ENCODE measurements at regions not wholly inside any gene's neighbourhood (a gene's known extent, or its start where the extent isn't known, plus 50 kb on each side); places are given as distances from the start of the nearest gene placed in this dataset.

GRCh38 chr2:71989671-71990070, 158.0 kb downstream of the CYP26B1 start:
- TF ChIP-seq ZNF114 (CRISPR knock-in tag; IDR thresholded peaks at IDR 0.05) (no peak), ZNF462 (CRISPR knock-in tag; IDR thresholded peaks at IDR 0.05) (no peak), JUNB (IDR thresholded peaks at IDR 0.05; ENCODE audit: unreplicated experiment) (no peak), POLR2AphosphoS5 (IDR thresholded peaks at IDR 0.05; ENCODE audit: low read depth) (no peak), CREB1 (CRISPR knock-in tag; IDR thresholded peaks at IDR 0.05; ENCODE audit: low read depth) (no peak), CTCF (conservative IDR thresholded peaks at IDR 0.05; ENCODE audit: low read depth in 2 of 2) (no peak), STAT1 (IDR thresholded peaks at IDR 0.05; ENCODE audit: unreplicated experiment) (no peak), ETS1 (IDR thresholded peaks at IDR 0.05) (no peak), ZNF331 (CRISPR knock-in tag; IDR thresholded peaks at IDR 0.05; ENCODE audit: low read depth) (no peak), NANOG (IDR thresholded peaks at IDR 0.05; ENCODE audit: borderline replicate concordance) (no peak), EZH2phosphoT487 (IDR thresholded peaks at IDR 0.05; ENCODE audit: unreplicated experiment) (no peak), EZH2 (IDR thresholded peaks at IDR 0.05; ENCODE audit: low read depth, unreplicated experiment) (no peak), REST (IDR thresholded peaks at IDR 0.05; ENCODE audit: unreplicated experiment) (no peak)
- Mint-ChIP-seq H3K9me3 (no peaks in the 10 kb centered on the region), H3K4me1 (peaks cover 10% of the 10 kb centered on the region), H3K27ac (no peak overlapping the region), H3K4me3 (no peak overlapping the region), H3K36me3 (ENCODE audit: low read depth) (no peaks in the 10 kb centered on the region), H3K27me3 (ENCODE audit: insufficient read depth, low read depth, poor library complexity) (no peaks in the 10 kb centered on the region)
- Histone ChIP-seq H3K4me3 (no peak overlapping the region), H3K27ac (ENCODE audit: low read depth) (no peak overlapping the region), H2AFZ (no peak overlapping the region), H3K4me1 (ENCODE audit: insufficient read depth) (peaks cover 8% of the 10 kb centered on the region; the same call in 1 of the 2 replicates), H3F3A (replicated peaks; ENCODE audit: low read depth) (no peaks in the 10 kb centered on the region), H3K9me2 (ENCODE audit: insufficient read depth) (no peaks in the 10 kb centered on the region), H3K36me3 (ENCODE audit: insufficient read depth) (no peaks in the 10 kb centered on the region), H3K27me3 (ENCODE audit: insufficient read depth) (no peaks in the 10 kb centered on the region), H3K4me2 (no peak overlapping the region), H3K79me2 (replicated peaks; ENCODE audit: insufficient read depth) (no peaks in the 10 kb centered on the region), H4K20me1 (replicated peaks; ENCODE audit: insufficient read depth) (no peaks in the 10 kb centered on the region)
- ATAC-seq (no peak), DNase-seq (ENCODE audit: low spot score) (no peak)
